GM23338 (cell line): ENCODE measurements at regions not wholly inside any gene's neighbourhood (a gene's known extent, or its start where the extent isn't known, plus 50 kb on each side); places are given as distances from the start of the nearest gene placed in this dataset.

Source experiments
- ATAC-seq: fragments of 200-7000 bp; cut with Tn5 transposase; 3 replicates; pipeline ENCODE4 v1.9.1; 2020
- DNase-seq: peaks from one replicate; pipeline ENCODE4 v3.0.0-alpha.2; 2015; ENCODE audit warnings: low spot score
- H2AFZ ChIP-seq: fragments of 200-600 bp; sonication (generic); 2 replicates; pipeline ENCODE4 v1.8.0; 2016; ENCODE audit warnings: antibody characterized with exemption, mild to moderate bottlenecking, moderate library complexity
- H3F3A ChIP-seq: fragments of 200-600 bp; sonication (generic); replicated peaks from 2 replicates; pipeline ENCODE4 v1.8.0; 2017; ENCODE audit warnings: antibody characterized with exemption, mixed run types, low read depth
- H3K27ac ChIP-seq: fragments of 200-600 bp; sonication (generic); 2 replicates; pipeline ENCODE4 v1.6.1; 2016; ENCODE audit warnings: low read depth
- H3K27me3 ChIP-seq: fragments of 200-600 bp; sonication (generic); 2 replicates; pipeline ENCODE4 v1.8.0; 2016; ENCODE audit warnings: mild to moderate bottlenecking, mixed run types, moderate library complexity; ENCODE audit not compliant: insufficient read depth
- H3K36me3 ChIP-seq: fragments of 200-600 bp; sonication (generic); 2 replicates; pipeline ENCODE4 v1.8.0; 2016; ENCODE audit warnings: mild to moderate bottlenecking; ENCODE audit not compliant: insufficient read depth
- H3K4me1 ChIP-seq: fragments of 200-600 bp; sonication (generic); 2 replicates; pipeline ENCODE4 v1.8.0; 2016; ENCODE audit warnings: mild to moderate bottlenecking, moderate library complexity; ENCODE audit not compliant: insufficient read depth
- H3K4me2 ChIP-seq: fragments of 200-600 bp; sonication (generic); 2 replicates; pipeline ENCODE4 v1.7.1; 2017; ENCODE audit warnings: mixed run types
- H3K4me3 ChIP-seq: fragments of 200-600 bp; sonication (generic); 2 replicates; pipeline ENCODE4 v1.6.1; 2016; ENCODE audit warnings: mixed run types
- H3K79me2 ChIP-seq: fragments of 200-600 bp; sonication (generic); replicated peaks from 2 replicates; pipeline ENCODE4 v1.8.0; 2017; ENCODE audit warnings: mild to moderate bottlenecking; ENCODE audit not compliant: insufficient read depth
- H3K9me2 ChIP-seq: fragments of 200-600 bp; sonication (generic); 2 replicates; pipeline ENCODE4 v1.8.0; 2017; ENCODE audit not compliant: insufficient read depth
- H4K20me1 ChIP-seq: fragments of 200-600 bp; sonication (generic); replicated peaks from 2 replicates; pipeline ENCODE4 v1.8.0; 2017; ENCODE audit warnings: mild to moderate bottlenecking; ENCODE audit not compliant: insufficient read depth
- H3K27ac Mint-ChIP-seq: 2 replicates; pipeline ENCODE4 v1.8.0; 2020; ENCODE audit warnings: inconsistent platforms, mild to moderate bottlenecking, moderate library complexity, mixed read lengths
- H3K27me3 Mint-ChIP-seq: 3 replicates; pipeline ENCODE4 v1.8.0; 2022; ENCODE audit warnings: low read depth, mild to moderate bottlenecking, moderate library complexity, mixed read lengths, inconsistent platforms; ENCODE audit not compliant: insufficient read depth, poor library complexity
- H3K36me3 Mint-ChIP-seq: 3 replicates; pipeline ENCODE4 v1.8.0; 2021; ENCODE audit warnings: low read depth, mild to moderate bottlenecking, inconsistent platforms, moderate library complexity, mixed read lengths
- H3K4me1 Mint-ChIP-seq: 3 replicates; pipeline ENCODE4 v1.8.0; 2020; ENCODE audit warnings: mild to moderate bottlenecking, inconsistent platforms, mixed read lengths
- H3K4me3 Mint-ChIP-seq: 3 replicates; pipeline ENCODE4 v1.8.0; 2021; ENCODE audit warnings: moderate library complexity, mild to moderate bottlenecking, inconsistent platforms, mixed read lengths
- H3K9me3 Mint-ChIP-seq: 3 replicates; pipeline ENCODE4 v1.8.0; 2020; ENCODE audit warnings: moderate library complexity, mild to moderate bottlenecking, inconsistent platforms, mixed read lengths
- CREB1 ChIP-seq: fragments of 250-450 bp; sonication (Bioruptor Pico); IDR thresholded peaks from 2 replicates; pipeline ENCODE4 v1.5.0; 2020; ENCODE audit warnings: low read depth, mild to moderate bottlenecking, moderate library complexity
- CTCF ChIP-seq, 2 experiments: fragments of 200-600 bp in 1 of 2; sonication (generic) in 1 of 2; conservative IDR thresholded peaks; 2 replicates each; pipeline versions ENCODE4 v1.5.1 to v1.6.1; 2016 to 2017; ENCODE audit warnings: antibody characterized with exemption in 2 of 2, low read depth in 2 of 2, mild to moderate bottlenecking in 2 of 2, moderate library complexity in 1 of 2
- ETS1 ChIP-seq: IDR thresholded peaks from 2 replicates; pipeline ENCODE4 v1.6.1; 2016; ENCODE audit warnings: antibody characterized with exemption
- EZH2 ChIP-seq: fragments of 200-600 bp; sonication (generic); IDR thresholded peaks from one replicate; pipeline ENCODE4 v1.8.0; 2017; ENCODE audit warnings: antibody characterized with exemption, mild to moderate bottlenecking, low read depth; ENCODE audit not compliant: unreplicated experiment
- EZH2phosphoT487 ChIP-seq: fragments of 200-600 bp; sonication (generic); IDR thresholded peaks from one replicate; pipeline ENCODE4 v1.8.1; 2018; ENCODE audit warnings: antibody characterized with exemption; ENCODE audit not compliant: unreplicated experiment
- JUNB ChIP-seq: IDR thresholded peaks from one replicate; pipeline ENCODE4 v1.6.1; 2016; ENCODE audit warnings: antibody characterized with exemption; ENCODE audit not compliant: unreplicated experiment
- NANOG ChIP-seq: IDR thresholded peaks from 2 replicates; pipeline ENCODE4 v1.6.1; 2016; ENCODE audit warnings: antibody characterized with exemption, borderline replicate concordance
- POLR2AphosphoS5 ChIP-seq: IDR thresholded peaks from 2 replicates; pipeline ENCODE4 v1.6.1; 2016; ENCODE audit warnings: antibody characterized with exemption, low read depth
- REST ChIP-seq: IDR thresholded peaks from one replicate; pipeline ENCODE4 v1.6.1; 2018; ENCODE audit warnings: antibody characterized with exemption; ENCODE audit not compliant: unreplicated experiment
- STAT1 ChIP-seq: IDR thresholded peaks from one replicate; pipeline ENCODE4 v1.6.1; 2016; ENCODE audit warnings: antibody characterized with exemption; ENCODE audit not compliant: unreplicated experiment
- ZNF114 ChIP-seq: fragments of 250-450 bp; sonication (Bioruptor Pico); IDR thresholded peaks from 2 replicates; pipeline ENCODE4 v1.5.0; 2020; ENCODE audit warnings: mild to moderate bottlenecking, moderate library complexity
- ZNF331 ChIP-seq: fragments of 250-450 bp; sonication (Bioruptor Pico); IDR thresholded peaks from 2 replicates; pipeline ENCODE4 v1.5.0; 2020; ENCODE audit warnings: low read depth, mild to moderate bottlenecking, moderate library complexity
- ZNF462 ChIP-seq: fragments of 250-450 bp; sonication (Bioruptor Pico); IDR thresholded peaks from 2 replicates; pipeline ENCODE4 v1.5.0; 2020; ENCODE audit warnings: mild to moderate bottlenecking, moderate library complexity

- Histone ChIP-seq H4K20me1 (no peaks in the 10 kb centered on the region), H3K4me3 (no peak overlapping the region), H3K9me2 (no peaks in the 10 kb centered on the region), H2AFZ (no peak overlapping the region), H3K36me3 (no peaks in the 10 kb centered on the region), H3K27ac (no peak overlapping the region), H3F3A (no peaks in the 10 kb centered on the region), H3K4me2 (no peak overlapping the region), H3K27me3 (no peaks in the 10 kb centered on the region), H3K4me1 (peaks cover 12% of the 10 kb centered on the region), H3K79me2 (no peaks in the 10 kb centered on the region)
- H3K9me3 Mint-ChIP-seq, result no peaks in the 10 kb centered on the region
- H3K4me1 Mint-ChIP-seq, result peaks cover 19% of the 10 kb centered on the region
- H3K36me3 Mint-ChIP-seq, result no peaks in the 10 kb centered on the region
- no peak for ATAC-seq
- H3K27ac Mint-ChIP-seq, result no peak overlapping the region
- H3K27me3 Mint-ChIP-seq, result no peaks in the 10 kb centered on the region
- no peak overlapping the region for H3K4me3 Mint-ChIP-seq
- no peak for TF ChIP-seq EZH2phosphoT487
- no peak for TF ChIP-seq POLR2AphosphoS5
- no peak for TF ChIP-seq ZNF462 (CRISPR knock-in tag)
- no peak for TF ChIP-seq REST
- no peak for TF ChIP-seq EZH2
- no peak for TF ChIP-seq CTCF (conservative IDR thresholded peaks at IDR 0.05; ENCODE audit: low read depth in 2 of 2)
- no peak for TF ChIP-seq ZNF114 (CRISPR knock-in tag)
- no peak for TF ChIP-seq ZNF331 (CRISPR knock-in tag)
- TF ChIP-seq NANOG, result no peak
- TF ChIP-seq STAT1, result no peak
- no peak for TF ChIP-seq JUNB
- TF ChIP-seq ETS1, result no peak
- TF ChIP-seq CREB1 (CRISPR knock-in tag), result no peak
- no peak for DNase-seq
These were observed 407.8 kb downstream of the LIG4 start for GRCh38 chr13:107807306-107808073.
